ENCODE measurements at regions not wholly inside any gene's neighbourhood (a gene's known extent, or its start where the extent isn't known, plus 50 kb on each side); places are given as distances from the start of the nearest gene placed in this dataset.

DNA sequence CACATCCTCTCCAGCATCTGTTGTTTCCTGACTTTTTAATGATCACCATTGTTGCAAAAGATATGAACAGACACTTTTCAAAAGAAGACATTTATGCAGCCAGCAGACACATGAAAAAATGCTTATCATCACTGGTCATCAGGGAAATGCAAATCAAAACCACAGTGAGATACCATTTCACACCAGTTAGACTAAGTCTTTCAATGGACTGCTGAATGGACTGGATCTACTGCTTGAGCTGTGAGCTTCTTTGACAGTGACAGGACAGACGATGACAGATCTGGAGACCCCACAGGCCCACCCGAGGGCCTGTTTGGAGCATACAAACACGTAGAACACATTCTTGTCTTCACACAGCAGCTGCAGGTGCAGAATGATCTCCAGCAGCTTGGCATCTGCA lies 266.1 kb upstream of the RIOK2 start:
- TF ChIP-seq, protein P1, sequence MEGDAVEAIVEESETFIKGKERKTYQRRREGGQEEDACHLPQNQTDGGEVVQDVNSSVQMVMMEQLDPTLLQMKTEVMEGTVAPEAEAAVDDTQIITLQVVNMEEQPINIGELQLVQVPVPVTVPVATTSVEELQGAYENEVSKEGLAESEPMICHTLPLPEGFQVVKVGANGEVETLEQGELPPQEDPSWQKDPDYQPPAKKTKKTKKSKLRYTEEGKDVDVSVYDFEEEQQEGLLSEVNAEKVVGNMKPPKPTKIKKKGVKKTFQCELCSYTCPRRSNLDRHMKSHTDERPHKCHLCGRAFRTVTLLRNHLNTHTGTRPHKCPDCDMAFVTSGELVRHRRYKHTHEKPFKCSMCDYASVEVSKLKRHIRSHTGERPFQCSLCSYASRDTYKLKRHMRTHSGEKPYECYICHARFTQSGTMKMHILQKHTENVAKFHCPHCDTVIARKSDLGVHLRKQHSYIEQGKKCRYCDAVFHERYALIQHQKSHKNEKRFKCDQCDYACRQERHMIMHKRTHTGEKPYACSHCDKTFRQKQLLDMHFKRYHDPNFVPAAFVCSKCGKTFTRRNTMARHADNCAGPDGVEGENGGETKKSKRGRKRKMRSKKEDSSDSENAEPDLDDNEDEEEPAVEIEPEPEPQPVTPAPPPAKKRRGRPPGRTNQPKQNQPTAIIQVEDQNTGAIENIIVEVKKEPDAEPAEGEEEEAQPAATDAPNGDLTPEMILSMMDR (IDR thresholded peaks at IDR 0.05; ENCODE audit: low read depth, low read length): no peak
- no peak for DNase-seq (ENCODE audit: extremely low read depth, low read depth)

DNA sequence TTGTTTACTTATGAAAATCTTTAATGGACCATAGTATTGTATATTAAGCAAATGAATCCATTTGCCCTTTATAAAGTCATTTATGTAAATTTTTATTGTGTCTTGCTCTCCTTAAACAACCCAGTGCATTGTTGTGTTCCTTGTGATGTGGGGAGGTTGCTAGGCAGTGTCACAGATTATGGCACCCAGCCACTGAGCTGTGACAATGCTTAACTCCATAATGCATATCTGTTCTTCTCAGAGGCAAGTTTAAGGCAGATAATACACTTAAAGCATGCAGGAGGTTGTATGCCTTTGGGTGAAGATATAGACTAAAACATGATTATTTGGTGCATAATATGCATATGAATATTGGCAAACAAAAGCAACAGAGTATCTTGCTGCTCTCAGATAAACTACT lies 269.6 kb upstream of the RIOK2 start:
- DNase-seq (ENCODE audit: extremely low read depth, low read depth): no peak
- TF ChIP-seq, protein P1 (IDR thresholded peaks at IDR 0.05; ENCODE audit: low read depth, low read length): no peak

DNA sequence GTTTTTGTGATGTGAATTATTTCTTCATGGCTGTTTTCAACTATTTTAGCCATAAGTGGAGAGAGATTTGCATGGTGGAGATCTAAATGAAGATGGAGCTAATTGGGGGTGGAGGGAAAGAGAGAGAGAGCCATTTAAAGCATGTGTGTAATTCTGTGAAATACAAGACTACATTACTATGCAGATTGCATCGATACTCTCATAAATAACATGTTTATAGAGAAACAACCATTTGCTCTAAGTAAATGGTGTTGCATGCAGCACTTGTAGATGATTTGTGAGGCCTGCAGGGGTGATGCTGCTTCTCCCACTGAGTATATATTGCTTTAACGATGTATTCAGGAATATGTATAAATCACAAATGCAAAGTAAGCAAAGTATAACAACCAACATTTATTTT lies 270.2 kb upstream of the RIOK2 start:
- no peak for DNase-seq (ENCODE audit: extremely low read depth, low read depth)
- TF ChIP-seq, protein P1 (IDR thresholded peaks at IDR 0.05; ENCODE audit: low read depth, low read length): no peak

DNA sequence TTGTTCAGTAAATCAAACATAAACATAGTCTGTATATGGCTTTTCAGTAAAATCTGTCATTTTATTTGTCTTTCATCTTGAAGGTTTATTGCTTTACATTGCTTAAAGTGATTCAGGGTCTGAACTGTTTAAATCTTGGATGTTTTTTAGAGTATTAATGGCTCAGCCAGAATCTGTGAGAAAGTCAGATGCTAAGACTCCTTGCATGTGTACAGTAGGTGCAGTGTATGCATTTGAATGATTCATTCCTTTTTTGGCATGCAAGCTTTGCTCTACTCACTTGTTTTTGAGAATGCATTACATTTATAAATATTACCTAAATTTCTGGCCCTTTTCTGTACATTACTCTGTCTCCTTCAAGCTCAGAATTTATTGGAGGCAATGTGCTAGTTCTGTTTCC lies 271.0 kb upstream of the RIOK2 start:
- DNase-seq (ENCODE audit: extremely low read depth, low read depth): no peak
- TF ChIP-seq, protein P1 (IDR thresholded peaks at IDR 0.05; ENCODE audit: low read depth, low read length): no peak

DNA sequence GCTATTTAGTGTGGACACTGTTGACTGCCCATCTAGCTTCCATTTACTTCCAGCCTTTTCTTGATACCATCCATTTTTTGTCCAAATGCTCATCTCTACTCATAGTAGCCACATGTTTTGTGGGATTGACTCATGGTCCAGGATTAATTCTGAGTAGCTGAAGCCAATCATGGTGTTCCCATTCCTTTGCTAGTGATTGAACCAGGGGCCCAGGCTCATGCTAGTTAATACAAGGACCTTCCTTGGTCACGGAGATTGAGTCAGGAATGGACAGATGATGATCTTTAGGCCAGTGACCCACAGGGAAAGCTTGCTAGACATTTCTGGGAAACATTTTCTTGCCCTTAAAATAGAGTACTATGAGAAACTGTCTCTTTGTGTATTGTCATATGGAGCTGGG lies 272.9 kb upstream of the RIOK2 start:
- DNase-seq (ENCODE audit: extremely low read depth, low read depth): no peak
- TF ChIP-seq, protein P1 (IDR thresholded peaks at IDR 0.05; ENCODE audit: low read depth, low read length): no peak

DNA sequence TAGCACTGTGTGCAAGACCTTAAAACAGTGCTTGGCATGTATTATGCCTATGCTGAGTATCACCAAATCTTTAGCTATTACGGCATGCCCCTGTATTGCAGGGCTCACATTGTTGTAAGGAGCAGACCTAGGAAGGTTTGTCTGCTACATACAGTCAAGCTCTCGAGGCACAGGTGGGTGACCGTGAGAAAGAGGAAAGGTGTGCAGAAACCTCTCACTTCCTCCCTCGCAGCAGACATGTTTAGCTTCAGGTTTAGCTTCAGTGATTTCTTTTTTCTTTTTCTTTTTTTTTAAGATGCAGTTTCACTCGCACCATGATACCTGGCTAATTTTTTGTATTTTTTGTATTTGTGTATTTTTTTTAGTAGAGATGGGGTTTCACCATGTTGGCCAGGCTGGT lies 275.8 kb upstream of the RIOK2 start:
- DNase-seq (ENCODE audit: extremely low read depth, low read depth): no peak
- TF ChIP-seq, protein P1 (IDR thresholded peaks at IDR 0.05; ENCODE audit: low read depth, low read length): no peak

DNA sequence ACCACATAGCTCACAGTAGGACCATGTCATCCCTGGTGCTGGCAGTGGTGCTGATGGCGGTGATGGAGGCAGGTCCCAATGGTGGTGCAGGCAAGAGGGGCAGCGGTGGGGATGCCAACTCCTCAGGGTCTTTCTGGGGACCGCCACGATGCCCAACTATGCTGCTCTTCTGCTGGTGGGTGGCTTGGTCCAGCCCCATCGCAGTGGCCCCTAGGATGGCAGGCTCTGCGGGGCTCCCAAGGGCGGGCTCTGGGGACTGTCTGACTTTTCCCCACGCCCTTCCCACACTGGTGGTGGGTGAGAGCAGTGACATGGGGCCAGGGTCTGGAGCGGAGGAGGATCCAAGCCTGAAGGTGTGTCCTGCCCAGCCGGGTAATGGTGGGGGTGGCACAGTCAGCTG lies 288.9 kb upstream of the RIOK2 start:
- no peak for DNase-seq (ENCODE audit: extremely low read depth, low read depth)
- TF ChIP-seq, protein P1 (IDR thresholded peaks at IDR 0.05; ENCODE audit: low read depth, low read length): no peak

Data from AG09319 (cell line).